ENCODE measurements at regions not wholly inside any gene's neighbourhood (a gene's known extent, or its start where the extent isn't known, plus 50 kb on each side); places are given as distances from the start of the nearest gene placed in this dataset.

- Histone ChIP-seq H3K9ac (ENCODE audit: low read depth, low read length) (no peak overlapping the region), H3K27ac (ENCODE audit: insufficient read depth, low read length) (no peak overlapping the region), H4K20me1 (ENCODE audit: insufficient read depth, low read length) (no peaks in the 10 kb centered on the region), H2BK5ac (ENCODE audit: low read depth, low read length, poor library complexity, severe bottlenecking) (no peak overlapping the region), H3K27me3 (ENCODE audit: control insufficient read depth, insufficient read depth, low read length) (no peaks in the 10 kb centered on the region), H3K56ac (ENCODE audit: extremely low read depth, insufficient read depth, low read length) (no peak overlapping the region), H4K91ac (ENCODE audit: insufficient read depth, low read depth, low read length) (no peak overlapping the region), H3K18ac (ENCODE audit: low read depth, low read length) (no peak overlapping the region), H3K9me1 (ENCODE audit: insufficient read depth, low read length) (no peaks in the 10 kb centered on the region), H4K8ac (ENCODE audit: low read depth in 2 of 2, low read length in 2 of 2) (no peak overlapping the region), H2BK120ac (ENCODE audit: low read depth, low read length) (no peak overlapping the region), H3K79me1 (ENCODE audit: low read depth in 1 of 2, low read length in 2 of 2) (no peaks in the 10 kb centered on the region), H3K4me2 (ENCODE audit: low read depth, low read length) (no peak overlapping the region), H2BK15ac (ENCODE audit: low read depth, low read length) (no peak overlapping the region), H2AK5ac (ENCODE audit: low read depth, low read length) (no peak overlapping the region), H3K9me3 (ENCODE audit: control insufficient read depth, insufficient read depth, low read length) (no peaks in the 10 kb centered on the region), H3K4me3 (ENCODE audit: insufficient read depth, low read depth, low read length) (no peak overlapping the region), H4K5ac (ENCODE audit: low read depth, low read length) (no peak overlapping the region), H3K14ac (replicated peaks; ENCODE audit: low read depth, low read length) (no peak overlapping the region), H2AK9ac (replicated peaks; ENCODE audit: low read depth, low read length, poor library complexity) (no peak overlapping the region), H2AFZ (replicated peaks; ENCODE audit: low read length, poor library complexity) (no peak overlapping the region), H2BK20ac (ENCODE audit: low read depth, low read length) (no peak overlapping the region), H3K23ac (ENCODE audit: low read depth, low read length) (no peak overlapping the region), H3K4me1 (ENCODE audit: control insufficient read depth, insufficient read depth, low read length) (peaks cover 2% of the 10 kb centered on the region), H3K36me3 (ENCODE audit: control insufficient read depth, insufficient read depth, low read length) (no peaks in the 10 kb centered on the region), H3K4ac (ENCODE audit: low read depth, low read length) (no peak overlapping the region)
- no CpG with 5 or more reads among the region's 2 CpGs for WGBS, 2 experiments (ENCODE audit: extremely low coverage in 2 of 2, insufficient read length in 1 of 2)
- intact Hi-C loops (cut with micrococcal nuclease), result no loop called here
- BruUV-seq (replicated peaks), result no TSS peak
- no peak for ATAC-seq (ENCODE audit: low read depth)
- in situ Hi-C loops (cut with MboI; ENCODE audit: low sequenced_read_pairs), result no loop called here
- ChIA-PET POLR2A (ENCODE audit: unreplicated experiment) (no interaction called here), CTCF (no interaction called here)
- dilution Hi-C loops (cut with HindIII; ENCODE audit: low sequenced_read_pairs, unreplicated experiment), result no loop called here
- TF ChIP-seq SMC3 (IDR thresholded peaks at IDR 0.05; ENCODE audit: low read depth, low read length) (no peak), RCOR1 (IDR thresholded peaks at IDR 0.05; ENCODE audit: insufficient replicate concordance, low read length) (no peak), NFE2L2 (IDR thresholded peaks at IDR 0.05; ENCODE audit: low read depth, low read length) (no peak), MXI1 (IDR thresholded peaks at IDR 0.05; ENCODE audit: borderline replicate concordance, low read depth, low read length) (no peak), CEBPB (IDR thresholded peaks at IDR 0.05; ENCODE audit: low read depth, low read length) (no peak), FOS (IDR thresholded peaks at IDR 0.05; ENCODE audit: low read depth, low read length) (no peak), RFX5 (IDR thresholded peaks at IDR 0.05; ENCODE audit: low read depth, low read length) (no peak), CTCF (conservative IDR thresholded peaks at IDR 0.05; ENCODE audit: low read depth, low read length) (no peak), MAFK (IDR thresholded peaks at IDR 0.05; ENCODE audit: low read depth, low read length) (no peak), ELK1 (IDR thresholded peaks at IDR 0.05; ENCODE audit: borderline replicate concordance, low read depth, low read length) (no peak), BHLHE40 (IDR thresholded peaks at IDR 0.05; ENCODE audit: low read depth, low read length) (no peak), POLR2A (IDR thresholded peaks at IDR 0.05; ENCODE audit: low read depth, low read length) (no peak)
- no peak for DNase-seq
These were observed 61.7 kb upstream of the TMEM17 start for GRCh38 chr2:62567669-62568068.

Data from IMR-90 (cell line).